ENCODE measurements at regions not wholly inside any gene's neighbourhood (a gene's known extent, or its start where the extent isn't known, plus 50 kb on each side); places are given as distances from the start of the nearest gene placed in this dataset.

- Histone ChIP-seq H3K79me2 (ENCODE audit: control insufficient read depth, insufficient read depth, low read length) (no peaks in the 10 kb centered on the region), H2AFZ (ENCODE audit: low read length) (no peak overlapping the region), H3K4me1 (ENCODE audit: control insufficient read depth, extremely low read depth, insufficient read depth, low read length) (no peaks in the 10 kb centered on the region), H4K20me1 (ENCODE audit: control insufficient read depth, extremely low read depth, insufficient read depth, low read length) (no peaks in the 10 kb centered on the region), H3K4me3 (replicated peaks in 1 of 4; ENCODE audit: control extremely low read depth in 1 of 4, insufficient read depth in 1 of 4, low read depth in 3 of 4, low read length in 4 of 4) (no peak overlapping the region), H3K4me2 (ENCODE audit: extremely low read depth, insufficient read depth, low read length) (no peak overlapping the region), H3K9ac (ENCODE audit: insufficient read depth, low read length) (no peak overlapping the region), H3K27ac (ENCODE audit: insufficient read depth, low read length) (no peak overlapping the region), H3K9me3 (ENCODE audit: control insufficient read depth, insufficient read depth, low read depth, low read length) (no peaks in the 10 kb centered on the region), H3K27me3 (ENCODE audit: control insufficient read depth, insufficient read depth, low read length) (no peaks in the 10 kb centered on the region), H3K36me3 (ENCODE audit: control insufficient read depth, insufficient read depth, low read length) (no peaks in the 10 kb centered on the region)
- no peak for TF ChIP-seq EZH2 (IDR thresholded peaks at IDR 0.05; ENCODE audit: low read length, missing control alignments)
- TF ChIP-seq, protein P1, sequence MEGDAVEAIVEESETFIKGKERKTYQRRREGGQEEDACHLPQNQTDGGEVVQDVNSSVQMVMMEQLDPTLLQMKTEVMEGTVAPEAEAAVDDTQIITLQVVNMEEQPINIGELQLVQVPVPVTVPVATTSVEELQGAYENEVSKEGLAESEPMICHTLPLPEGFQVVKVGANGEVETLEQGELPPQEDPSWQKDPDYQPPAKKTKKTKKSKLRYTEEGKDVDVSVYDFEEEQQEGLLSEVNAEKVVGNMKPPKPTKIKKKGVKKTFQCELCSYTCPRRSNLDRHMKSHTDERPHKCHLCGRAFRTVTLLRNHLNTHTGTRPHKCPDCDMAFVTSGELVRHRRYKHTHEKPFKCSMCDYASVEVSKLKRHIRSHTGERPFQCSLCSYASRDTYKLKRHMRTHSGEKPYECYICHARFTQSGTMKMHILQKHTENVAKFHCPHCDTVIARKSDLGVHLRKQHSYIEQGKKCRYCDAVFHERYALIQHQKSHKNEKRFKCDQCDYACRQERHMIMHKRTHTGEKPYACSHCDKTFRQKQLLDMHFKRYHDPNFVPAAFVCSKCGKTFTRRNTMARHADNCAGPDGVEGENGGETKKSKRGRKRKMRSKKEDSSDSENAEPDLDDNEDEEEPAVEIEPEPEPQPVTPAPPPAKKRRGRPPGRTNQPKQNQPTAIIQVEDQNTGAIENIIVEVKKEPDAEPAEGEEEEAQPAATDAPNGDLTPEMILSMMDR (conservative IDR thresholded peaks at IDR 0.05 in 1 of 2, IDR thresholded peaks at IDR 0.05 in 1 of 2; ENCODE audit: low read depth in 1 of 2, low read length in 2 of 2): no peak
- peak; percentile 76 to 83 for DNase-seq (ENCODE audit: low read depth in 2 of 2)
These were observed 246.9 kb downstream of the UBE3D start for GRCh38 chr6:82818727-82819126.

GRCh38 chr6:82823361-82823760, 242.3 kb downstream of the UBE3D start:
- no peaks in the 10 kb centered on the region for H3K36me3 ChIP-seq (ENCODE audit: control insufficient read depth, insufficient read depth, low read length)
- H3K4me2 ChIP-seq (ENCODE audit: extremely low read depth, insufficient read depth, low read length): no peak overlapping the region
- TF ChIP-seq EZH2 (IDR thresholded peaks at IDR 0.05; ENCODE audit: low read length, missing control alignments): no peak
- TF ChIP-seq, protein P1 (conservative IDR thresholded peaks at IDR 0.05 in 1 of 2, IDR thresholded peaks at IDR 0.05 in 1 of 2; ENCODE audit: low read depth in 1 of 2, low read length in 2 of 2): no peak
- no peaks in the 10 kb centered on the region for H3K9me3 ChIP-seq (ENCODE audit: control insufficient read depth, insufficient read depth, low read depth, low read length)
- no peaks in the 10 kb centered on the region for H3K4me1 ChIP-seq (ENCODE audit: control insufficient read depth, extremely low read depth, insufficient read depth, low read length)
- H3K27me3 ChIP-seq (ENCODE audit: control insufficient read depth, insufficient read depth, low read length): no peaks in the 10 kb centered on the region
- H3K79me2 ChIP-seq (ENCODE audit: control insufficient read depth, insufficient read depth, low read length): no peaks in the 10 kb centered on the region
- no peaks in the 10 kb centered on the region for H4K20me1 ChIP-seq (ENCODE audit: control insufficient read depth, extremely low read depth, insufficient read depth, low read length)
- no peak overlapping the region for H2AFZ ChIP-seq (ENCODE audit: low read length)
- no peak overlapping the region for H3K9ac ChIP-seq (ENCODE audit: insufficient read depth, low read length)
- H3K4me3 ChIP-seq (replicated peaks in 1 of 4; ENCODE audit: control extremely low read depth in 1 of 4, insufficient read depth in 1 of 4, low read depth in 3 of 4, low read length in 4 of 4): no peak overlapping the region
- H3K27ac ChIP-seq (ENCODE audit: insufficient read depth, low read length): no peak overlapping the region
- DNase-seq (ENCODE audit: low read depth in 2 of 2): no peak

- no peaks in the 10 kb centered on the region for H4K20me1 ChIP-seq (ENCODE audit: control insufficient read depth, extremely low read depth, insufficient read depth, low read length)
- H3K4me1 ChIP-seq (ENCODE audit: control insufficient read depth, extremely low read depth, insufficient read depth, low read length): no peaks in the 10 kb centered on the region
- H3K79me2 ChIP-seq (ENCODE audit: control insufficient read depth, insufficient read depth, low read length): no peaks in the 10 kb centered on the region
- H3K9me3 ChIP-seq (ENCODE audit: control insufficient read depth, insufficient read depth, low read depth, low read length): no peaks in the 10 kb centered on the region
- no peaks in the 10 kb centered on the region for H3K36me3 ChIP-seq (ENCODE audit: control insufficient read depth, insufficient read depth, low read length)
- H3K27me3 ChIP-seq (ENCODE audit: control insufficient read depth, insufficient read depth, low read length): no peaks in the 10 kb centered on the region
- TF ChIP-seq, protein P1 (conservative IDR thresholded peaks at IDR 0.05 in 1 of 2, IDR thresholded peaks at IDR 0.05 in 1 of 2; ENCODE audit: low read depth in 1 of 2, low read length in 2 of 2): no peak
- TF ChIP-seq EZH2 (IDR thresholded peaks at IDR 0.05; ENCODE audit: low read length, missing control alignments): no peak
- H3K27ac ChIP-seq (ENCODE audit: insufficient read depth, low read length): no peak overlapping the region
- H3K4me2 ChIP-seq (ENCODE audit: extremely low read depth, insufficient read depth, low read length): no peak overlapping the region
- H3K4me3 ChIP-seq (replicated peaks in 1 of 4; ENCODE audit: control extremely low read depth in 1 of 4, insufficient read depth in 1 of 4, low read depth in 3 of 4, low read length in 4 of 4): no peak overlapping the region
- no peak overlapping the region for H2AFZ ChIP-seq (ENCODE audit: low read length)
- H3K9ac ChIP-seq (ENCODE audit: insufficient read depth, low read length): no peak overlapping the region
- DNase-seq (ENCODE audit: low read depth in 2 of 2): no peak
These were observed 232.8 kb downstream of the UBE3D start for GRCh38 chr6:82832811-82833210.

Data from fibroblast of lung (primary cell).